ENCODE measurements at regions not wholly inside any gene's neighbourhood (a gene's known extent, or its start where the extent isn't known, plus 50 kb on each side); places are given as distances from the start of the nearest gene placed in this dataset.

DNA sequence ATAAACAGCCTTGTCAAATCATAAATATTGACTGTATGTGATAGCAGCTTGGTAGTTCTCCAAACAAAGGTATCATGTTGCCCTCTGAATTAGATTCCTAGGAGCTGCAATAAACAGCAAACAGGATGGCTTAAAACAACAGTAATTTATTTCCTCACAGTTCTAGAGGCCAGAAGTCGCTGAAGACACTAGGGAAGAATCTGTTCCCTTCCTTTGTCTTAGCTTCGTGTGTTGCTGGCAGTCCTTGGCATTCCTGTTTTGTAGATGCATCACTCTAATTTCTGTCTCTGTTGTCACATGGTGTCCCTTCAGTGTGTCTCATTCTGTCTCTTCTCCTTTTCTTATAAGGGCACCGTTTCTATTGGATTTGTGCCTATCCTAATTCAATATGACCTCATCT lies 679.3 kb downstream of the OTOL1 start:
- Histone ChIP-seq H2AFZ (ENCODE audit: low read depth, low read length, poor library complexity, severe bottlenecking) (no peak overlapping the region), H3K9ac (ENCODE audit: low read length) (no peak overlapping the region), H3K4me2 (ENCODE audit: low read length) (no peak overlapping the region), H3K27me3 (ENCODE audit: insufficient read depth, low read length) (no peaks in the 10 kb centered on the region), H3K36me3 (ENCODE audit: control insufficient read depth in 1 of 2, insufficient read depth in 2 of 2, low read length in 2 of 2) (no peaks in the 10 kb centered on the region), H3K9me2 (ENCODE audit: insufficient read depth) (no peaks in the 10 kb centered on the region), H3K27ac (ENCODE audit: low read depth, low read length) (no peak overlapping the region), H3K4me1 (ENCODE audit: control insufficient read depth in 1 of 2, insufficient read depth in 2 of 2, low read length in 2 of 2) (no peaks in the 10 kb centered on the region), H4K20me1 (ENCODE audit: insufficient read depth) (no peaks in the 10 kb centered on the region), H3K79me2 (ENCODE audit: insufficient read depth, low read length) (no peaks in the 10 kb centered on the region), H3K4me3 (replicated peaks in 1 of 2; ENCODE audit: low read depth in 1 of 2, low read length in 2 of 2) (no peak overlapping the region), H3K9me3 (ENCODE audit: control insufficient read depth in 1 of 2, insufficient read depth in 1 of 2, low read depth in 1 of 2, low read length in 2 of 2) (no peaks in the 10 kb centered on the region)
- BruUV-seq (replicated peaks): no TSS peak
- ChIA-PET RAD21 (ENCODE audit: low non-redundant PET in 1 of 2, low total read pairs in 2 of 2, uncharacterized antibody in 2 of 2, unreplicated experiment in 2 of 2) (no interaction called here), CTCF (no interaction called here), POLR2A (no interaction called here)
- TF ChIP-seq TCF7L2 (IDR thresholded peaks at IDR 0.05; ENCODE audit: borderline replicate concordance, extremely low read depth, insufficient read depth, insufficient read length) (no peak), SRF (IDR thresholded peaks at IDR 0.05; ENCODE audit: low read depth) (no peak), EZH2 (IDR thresholded peaks at IDR 0.05) (no peak), POLR2AphosphoS5 (IDR thresholded peaks at IDR 0.05; ENCODE audit: low read depth, low read length) (no peak)
- TF ChIP-seq, protein P1, sequence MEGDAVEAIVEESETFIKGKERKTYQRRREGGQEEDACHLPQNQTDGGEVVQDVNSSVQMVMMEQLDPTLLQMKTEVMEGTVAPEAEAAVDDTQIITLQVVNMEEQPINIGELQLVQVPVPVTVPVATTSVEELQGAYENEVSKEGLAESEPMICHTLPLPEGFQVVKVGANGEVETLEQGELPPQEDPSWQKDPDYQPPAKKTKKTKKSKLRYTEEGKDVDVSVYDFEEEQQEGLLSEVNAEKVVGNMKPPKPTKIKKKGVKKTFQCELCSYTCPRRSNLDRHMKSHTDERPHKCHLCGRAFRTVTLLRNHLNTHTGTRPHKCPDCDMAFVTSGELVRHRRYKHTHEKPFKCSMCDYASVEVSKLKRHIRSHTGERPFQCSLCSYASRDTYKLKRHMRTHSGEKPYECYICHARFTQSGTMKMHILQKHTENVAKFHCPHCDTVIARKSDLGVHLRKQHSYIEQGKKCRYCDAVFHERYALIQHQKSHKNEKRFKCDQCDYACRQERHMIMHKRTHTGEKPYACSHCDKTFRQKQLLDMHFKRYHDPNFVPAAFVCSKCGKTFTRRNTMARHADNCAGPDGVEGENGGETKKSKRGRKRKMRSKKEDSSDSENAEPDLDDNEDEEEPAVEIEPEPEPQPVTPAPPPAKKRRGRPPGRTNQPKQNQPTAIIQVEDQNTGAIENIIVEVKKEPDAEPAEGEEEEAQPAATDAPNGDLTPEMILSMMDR (IDR thresholded peaks at IDR 0.05 in 2 of 3, conservative IDR thresholded peaks at IDR 0.05 in 1 of 3; ENCODE audit: borderline replicate concordance in 1 of 3, insufficient read depth in 1 of 3, low read depth in 2 of 3, low read length in 2 of 3): no peak
- intact Hi-C loops (cut with micrococcal nuclease): no loop called here
- ATAC-seq (no peak), DNase-seq (ENCODE audit: low read depth, low spot score) (no peak)

GRCh38 chr3:162183440-162183839 lies 686.8 kb downstream of the OTOL1 start:
- ChIA-PET CTCF (no interaction called here), POLR2A (no interaction called here), RAD21 (ENCODE audit: low non-redundant PET in 1 of 2, low total read pairs in 2 of 2, uncharacterized antibody in 2 of 2, unreplicated experiment in 2 of 2) (no interaction called here)
- Histone ChIP-seq H3K9ac (ENCODE audit: low read length) (no peak overlapping the region), H3K27me3 (ENCODE audit: insufficient read depth, low read length) (no peaks in the 10 kb centered on the region), H3K4me1 (ENCODE audit: control insufficient read depth in 1 of 2, insufficient read depth in 2 of 2, low read length in 2 of 2) (no peaks in the 10 kb centered on the region), H3K9me3 (ENCODE audit: control insufficient read depth in 1 of 2, insufficient read depth in 1 of 2, low read depth in 1 of 2, low read length in 2 of 2) (no peaks in the 10 kb centered on the region), H3K36me3 (ENCODE audit: control insufficient read depth in 1 of 2, insufficient read depth in 2 of 2, low read length in 2 of 2) (no peaks in the 10 kb centered on the region), H3K79me2 (ENCODE audit: insufficient read depth, low read length) (no peaks in the 10 kb centered on the region), H3K4me3 (replicated peaks in 1 of 2; ENCODE audit: low read depth in 1 of 2, low read length in 2 of 2) (no peak overlapping the region), H4K20me1 (ENCODE audit: insufficient read depth) (no peaks in the 10 kb centered on the region), H3K9me2 (ENCODE audit: insufficient read depth) (no peaks in the 10 kb centered on the region), H3K27ac (ENCODE audit: low read depth, low read length) (no peak overlapping the region), H2AFZ (ENCODE audit: low read depth, low read length, poor library complexity, severe bottlenecking) (no peak overlapping the region), H3K4me2 (ENCODE audit: low read length) (no peak overlapping the region)
- ATAC-seq: no peak
- intact Hi-C loops (cut with micrococcal nuclease): no loop called here
- no TSS peak for BruUV-seq (replicated peaks)
- no peak for DNase-seq (ENCODE audit: low read depth, low spot score)
- TF ChIP-seq POLR2A (IDR thresholded peaks at IDR 0.05; ENCODE audit: borderline replicate concordance, extremely low read depth, insufficient read depth, insufficient read length) (no peak), RAD21 (IDR thresholded peaks at IDR 0.05; ENCODE audit: low read depth) (no peak), ZFX (IDR thresholded peaks at IDR 0.05) (no peak)

All from HCT116 (cell line).